HG03064 (cell line): ENCODE measurements at regions not wholly inside any gene's neighbourhood (a gene's known extent, or its start where the extent isn't known, plus 50 kb on each side); places are given as distances from the start of the nearest gene placed in this dataset.
"Not testable (repeated sequence)": the region's sequence is repeated elsewhere in the genome, so short reads cannot be mapped to it uniquely, and the experiment has no call there.

ENCODE experiments used
- ATAC-seq: cut with Tn5 transposase; IDR thresholded peaks from one replicate; pipeline ENCODE4 v1.9.1; 2021; ENCODE audit warnings: low read depth; ENCODE audit not compliant: unreplicated experiment

DNA sequence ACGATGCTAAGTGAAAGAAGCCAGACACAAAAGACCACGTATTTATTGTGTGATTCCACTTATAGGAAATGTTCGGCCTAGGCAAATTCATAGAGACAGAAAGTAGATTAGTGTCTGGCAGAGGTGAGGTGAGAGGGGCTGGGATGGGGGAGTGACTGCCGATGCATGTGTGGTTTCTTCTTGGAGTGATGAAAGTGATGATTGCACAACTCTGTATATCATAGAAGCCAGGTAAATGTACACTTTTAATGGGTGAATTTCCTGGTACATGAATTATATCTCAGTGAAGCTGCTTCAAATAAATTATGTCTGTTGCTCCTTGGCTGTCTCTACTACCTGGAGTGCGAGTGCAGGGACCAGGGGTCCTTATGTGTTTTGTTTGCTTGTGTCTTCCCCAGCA is 76.2 kb upstream of the PTCH1 start:
- no peak for ATAC-seq

DNA sequence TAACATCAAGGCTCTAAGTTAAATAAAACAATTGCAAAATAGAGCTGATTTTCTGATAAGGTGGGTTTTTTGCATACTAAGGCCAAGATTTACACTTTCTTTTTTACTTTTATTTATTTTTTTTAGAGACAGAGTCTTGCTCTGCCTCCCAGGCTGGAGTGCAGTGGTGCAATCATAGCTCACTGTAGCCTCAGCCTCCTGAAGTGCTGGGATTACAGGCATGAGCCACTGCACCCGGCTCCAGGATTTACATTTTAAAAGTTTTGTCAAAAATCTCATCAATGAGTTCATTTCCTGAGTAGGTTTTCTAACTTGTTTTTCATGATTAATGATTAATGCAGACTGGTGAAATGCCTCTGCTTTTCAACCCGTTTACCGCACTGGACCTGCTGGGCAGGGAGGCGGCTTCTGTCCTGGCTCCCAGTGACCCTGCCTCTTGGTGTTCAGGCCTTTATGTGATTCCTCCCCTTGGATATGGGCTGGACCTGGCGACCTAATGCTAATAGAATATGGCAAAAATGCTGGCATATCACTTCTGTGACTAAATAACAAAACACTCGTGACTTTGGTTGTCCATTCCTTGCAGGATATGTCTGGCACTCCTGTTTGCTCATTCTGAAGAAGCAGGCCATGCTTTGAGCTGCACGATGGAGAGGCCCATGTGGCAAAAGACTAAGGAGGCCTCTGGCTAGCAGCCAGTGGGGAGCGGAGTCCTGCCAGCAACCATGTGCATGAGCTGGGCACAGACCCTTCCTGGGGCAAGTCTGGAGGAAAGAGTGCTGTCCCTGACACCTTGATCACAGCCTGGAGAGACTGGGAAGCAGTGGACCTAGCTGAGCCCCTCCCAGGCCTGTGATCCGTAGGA is 72.2 kb upstream of the PTCH1 start:
- no peak for ATAC-seq

DNA sequence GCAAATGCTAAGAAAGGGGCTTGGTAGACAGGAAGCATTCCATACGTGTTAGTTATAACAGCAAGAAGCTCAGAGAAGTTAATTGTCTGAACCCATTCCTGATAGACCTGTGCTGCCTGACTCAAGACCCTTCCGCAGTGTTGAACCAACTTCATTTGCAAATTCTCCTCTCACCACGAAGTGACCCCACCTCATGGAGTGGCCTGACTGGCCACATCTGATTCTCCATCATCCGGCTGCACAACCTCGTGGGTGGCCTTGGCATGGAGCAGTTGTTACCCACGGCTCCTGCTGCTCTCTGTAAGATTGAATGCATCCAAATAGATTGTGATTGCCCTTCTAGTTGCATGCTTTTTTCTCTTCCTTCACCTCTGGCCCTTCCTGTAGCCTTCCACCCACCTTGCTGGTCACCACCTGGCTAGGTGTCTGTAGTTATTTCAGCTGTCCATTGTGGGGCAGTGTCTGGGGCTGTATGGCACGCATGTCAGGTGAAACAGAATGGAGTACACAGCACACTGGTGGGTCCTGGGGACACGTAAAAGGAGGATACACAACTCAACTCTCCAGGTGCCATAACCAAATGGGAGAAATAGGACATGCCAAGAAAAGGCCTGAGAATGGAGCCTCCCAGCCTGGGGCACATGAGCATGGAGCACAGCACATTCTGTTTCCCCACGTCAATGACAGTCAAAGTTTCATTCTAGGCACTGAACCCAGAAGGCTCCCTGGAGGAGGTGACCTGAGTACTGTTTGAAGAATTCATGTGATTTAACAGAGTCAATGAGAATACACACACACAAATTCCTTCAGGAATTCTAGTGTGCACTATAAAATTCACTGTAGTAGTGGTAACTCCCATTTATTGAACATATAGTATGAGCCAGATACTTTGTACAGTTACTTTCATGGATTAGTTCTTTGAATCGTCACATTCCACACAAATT is 70.5 kb upstream of the PTCH1 start:
- ATAC-seq = no peak

DNA sequence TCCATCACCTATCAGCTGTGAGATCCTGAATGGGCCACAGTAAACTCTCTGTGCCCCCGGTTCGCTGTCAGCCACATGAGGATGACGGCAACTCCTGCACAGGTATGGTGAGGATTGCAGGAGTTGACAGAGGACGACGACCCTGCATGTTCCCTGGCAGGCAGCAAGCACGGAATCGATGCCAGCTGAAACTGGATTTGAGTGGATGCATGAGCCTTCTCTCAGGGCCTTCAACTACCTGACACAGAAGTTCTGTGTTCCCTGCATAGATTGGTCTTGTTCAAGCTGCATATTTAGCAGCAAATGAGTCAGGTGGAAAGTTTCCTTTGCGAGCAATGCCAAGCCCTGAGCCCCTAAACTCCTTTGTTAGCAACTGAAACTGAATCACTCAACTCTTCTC is 69.6 kb upstream of the PTCH1 start:
- no peak for ATAC-seq

DNA sequence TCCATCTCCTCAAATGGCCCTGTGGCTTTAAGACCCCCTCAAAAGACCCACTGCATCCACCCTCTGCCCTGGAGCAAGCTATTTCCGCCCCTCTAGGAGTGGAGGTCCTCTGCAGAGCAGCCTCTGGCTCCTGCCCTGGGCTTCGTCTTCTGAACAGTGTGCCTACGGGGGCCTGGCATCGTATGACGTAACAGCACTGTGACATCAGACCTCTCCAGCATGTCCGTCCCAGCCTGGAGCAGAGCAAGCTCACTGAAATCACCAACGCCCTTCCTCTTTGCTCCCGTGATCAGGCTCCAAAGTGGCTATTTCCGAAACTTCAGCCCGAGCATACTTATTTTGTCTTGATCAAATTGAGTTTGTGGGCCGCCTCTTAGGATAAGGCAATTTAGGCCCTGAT is 69.1 kb upstream of the PTCH1 start:
- ATAC-seq = no peak

DNA sequence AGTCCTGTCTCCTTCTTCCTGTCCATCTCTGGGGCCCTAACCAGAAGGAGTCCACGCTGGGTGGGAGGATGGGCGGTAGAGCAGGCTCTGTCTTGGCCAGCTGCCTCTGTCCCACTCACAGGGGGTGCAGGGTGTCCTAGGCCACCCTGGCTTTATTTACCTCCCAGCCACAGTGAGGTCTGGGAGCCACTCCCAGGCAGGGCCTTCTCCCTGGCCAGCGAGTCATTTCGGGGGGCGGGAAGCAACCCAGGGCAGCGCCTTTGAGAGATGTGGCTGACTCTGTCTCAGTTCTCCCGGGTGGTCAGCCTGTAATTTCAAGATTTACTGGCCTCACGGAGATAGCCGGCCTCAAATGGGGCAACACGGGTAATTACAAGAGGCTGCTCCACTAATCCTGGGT is 67.4 kb upstream of the PTCH1 start:
- ATAC-seq = no peak

DNA sequence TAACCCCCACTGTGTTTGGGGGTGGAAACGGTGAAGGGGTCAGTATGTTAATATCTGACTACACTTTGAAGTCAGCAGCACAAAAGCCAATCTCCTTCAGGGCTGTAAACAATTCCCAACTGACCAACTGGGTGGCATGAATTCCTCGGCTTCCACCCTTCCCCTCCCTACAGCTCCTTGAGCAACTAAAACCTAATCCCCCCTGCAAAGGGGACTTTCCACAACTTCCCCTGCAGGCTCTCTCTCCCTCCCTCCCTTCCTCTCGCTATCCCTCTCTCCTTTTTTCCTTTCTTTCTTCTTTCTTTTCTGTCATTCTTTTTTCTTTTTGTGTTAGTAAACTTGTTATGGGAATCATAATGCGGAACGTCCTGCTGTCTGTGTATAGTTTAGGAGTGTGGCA is 65.1 kb upstream of the PTCH1 start:
- no peak for ATAC-seq

DNA sequence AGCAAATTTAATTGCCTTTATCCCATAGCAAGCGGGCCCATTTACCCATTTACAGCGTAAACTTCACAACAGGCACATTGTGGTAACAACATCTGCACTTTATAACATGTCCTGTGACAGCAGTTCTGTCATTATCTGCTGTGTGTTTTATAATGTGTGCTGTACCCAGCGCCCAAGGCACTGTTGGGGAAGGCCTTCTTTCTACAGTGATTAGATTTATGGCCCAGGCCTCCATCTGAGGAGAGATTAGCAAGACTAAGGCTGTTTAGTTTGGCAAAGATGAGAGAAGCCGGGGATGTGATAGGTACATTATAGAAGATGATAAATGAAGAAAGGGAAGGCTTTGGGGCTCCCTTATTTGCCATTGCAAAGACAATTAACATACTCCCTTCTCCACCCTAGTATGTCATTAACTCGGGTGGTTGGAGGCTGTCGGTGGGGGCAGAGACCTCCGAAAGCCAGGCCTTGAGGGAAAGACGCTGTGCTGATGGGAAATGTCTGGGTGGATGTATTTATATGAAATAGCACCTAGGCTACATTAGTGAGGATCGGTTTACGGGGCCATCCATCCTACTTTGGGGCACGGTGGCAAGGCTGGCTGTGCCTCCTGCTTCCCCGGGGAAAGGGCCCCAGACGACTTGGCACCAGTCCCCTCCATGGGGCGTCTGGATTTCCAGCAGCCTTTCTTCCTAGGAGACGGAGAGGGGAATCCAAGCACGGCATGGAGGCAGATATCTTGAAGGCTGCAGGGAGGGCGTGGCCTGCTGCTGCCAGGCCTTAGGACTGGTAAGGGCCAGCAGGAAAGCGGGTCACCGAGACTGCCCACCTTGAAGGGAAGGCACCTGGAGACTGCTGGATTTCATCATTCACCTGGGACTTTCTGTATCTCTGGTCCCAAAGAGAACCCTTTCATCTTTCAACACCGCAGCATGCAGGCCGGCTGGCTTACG is 64.3 kb upstream of the PTCH1 start:
- ATAC-seq = no peak

DNA sequence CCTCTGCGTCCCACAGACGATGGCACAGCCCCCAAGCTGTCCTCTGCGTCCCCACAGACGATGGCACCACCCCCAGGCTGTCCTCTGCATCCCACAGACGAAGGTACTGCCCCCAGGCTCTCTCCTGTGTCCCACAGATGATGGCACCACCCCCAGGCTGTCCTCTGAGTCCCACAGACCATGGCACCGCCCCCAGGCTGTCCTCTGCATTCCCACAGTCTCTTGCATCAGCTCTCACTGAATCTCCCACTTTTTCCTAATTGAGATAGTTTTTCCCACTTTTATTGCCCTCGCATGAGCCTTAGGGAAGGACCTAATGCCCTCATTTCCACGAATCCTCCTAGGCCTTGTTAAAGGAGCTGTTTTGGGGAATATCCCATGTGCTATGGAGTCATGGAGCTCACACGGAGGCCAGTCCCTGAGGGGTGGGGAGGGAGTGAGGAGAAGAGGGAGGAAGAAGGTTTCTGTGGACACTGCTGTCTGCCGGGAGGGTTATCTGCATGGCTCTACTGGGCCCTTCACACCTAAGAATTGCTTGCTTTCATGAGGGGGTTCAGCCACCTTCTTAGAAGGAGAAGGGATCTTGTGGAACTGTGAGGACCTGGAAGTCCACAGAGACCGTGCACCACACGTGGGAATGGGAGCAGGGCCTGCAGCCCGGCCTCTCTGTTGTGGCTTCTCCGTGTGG is 58.2 kb upstream of the PTCH1 start:
- ATAC-seq = no peak

DNA sequence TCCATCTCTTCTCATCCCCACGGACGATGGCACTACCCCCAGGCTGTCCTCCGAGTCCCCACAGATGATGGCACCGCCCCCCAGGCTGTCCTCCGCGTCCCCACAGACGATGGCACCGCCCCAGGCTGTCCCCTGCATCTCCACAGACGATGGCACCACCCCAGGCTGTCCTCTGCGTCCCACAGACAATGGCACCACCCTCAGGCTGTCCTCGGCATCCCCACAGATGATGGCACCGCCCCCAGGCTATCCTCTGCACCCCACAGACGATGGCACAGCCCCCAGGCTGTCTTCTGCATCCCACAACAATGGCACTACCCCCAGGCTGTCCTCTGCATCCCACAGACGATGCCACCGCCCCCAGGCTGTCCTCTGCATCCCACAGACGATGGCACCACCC is 57.4 kb upstream of the PTCH1 start:
- no peak for ATAC-seq

DNA sequence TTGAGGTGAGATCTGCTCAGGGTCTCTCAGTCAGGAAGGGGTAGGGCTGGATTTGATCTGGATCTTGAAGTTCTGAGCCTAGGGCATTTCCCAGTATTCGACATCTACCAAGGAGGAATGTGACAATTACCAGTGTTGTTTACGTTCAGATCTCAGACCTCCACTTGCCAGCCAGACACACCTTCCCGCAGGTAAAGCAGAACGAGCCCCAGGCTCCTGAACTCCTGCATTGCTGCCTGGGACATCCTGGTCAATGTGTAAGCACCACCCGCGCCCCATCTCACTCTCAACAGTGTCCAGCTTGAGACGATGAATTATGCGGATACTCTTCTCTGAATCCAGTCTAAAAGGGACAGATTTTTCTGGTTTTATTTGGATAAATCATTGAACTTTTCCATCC is 56.7 kb upstream of the PTCH1 start:
- ATAC-seq = no peak

DNA sequence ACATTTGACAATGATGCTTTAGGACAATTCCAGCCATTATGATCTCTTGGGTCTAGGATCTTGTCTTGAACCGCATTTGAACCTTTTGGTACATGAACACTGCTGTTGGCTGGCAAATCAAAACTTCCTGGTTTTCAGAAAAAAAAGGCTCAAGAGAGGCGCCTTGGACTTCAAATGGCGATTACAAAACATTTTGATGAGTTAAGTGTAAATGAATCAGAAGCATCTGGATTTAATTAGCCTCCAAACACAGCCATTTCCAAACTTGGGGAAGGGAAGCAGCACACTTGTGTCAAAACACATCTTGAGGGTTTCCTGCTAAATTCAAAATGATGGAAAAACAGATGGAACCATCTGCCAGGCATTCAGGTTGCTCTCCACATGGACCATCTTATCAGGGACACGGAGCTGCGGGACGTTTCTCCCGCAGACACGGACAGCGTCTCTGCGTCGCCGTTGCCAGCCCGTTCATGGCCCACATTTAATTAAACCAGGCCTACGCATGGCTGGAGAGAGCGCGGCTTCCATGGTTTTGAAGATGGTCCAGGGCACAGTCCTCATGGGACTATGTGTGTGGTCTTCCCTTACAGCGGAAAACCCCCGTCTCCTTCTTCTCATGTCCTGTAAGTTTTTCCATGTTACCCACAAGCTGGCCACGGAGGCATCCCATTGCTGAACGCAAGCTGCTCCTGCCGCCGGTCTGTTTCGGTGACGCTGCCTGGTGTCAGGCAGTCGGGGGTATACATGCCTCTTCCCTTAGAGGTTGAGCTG is 55.8 kb upstream of the PTCH1 start:
- no peak for ATAC-seq

DNA sequence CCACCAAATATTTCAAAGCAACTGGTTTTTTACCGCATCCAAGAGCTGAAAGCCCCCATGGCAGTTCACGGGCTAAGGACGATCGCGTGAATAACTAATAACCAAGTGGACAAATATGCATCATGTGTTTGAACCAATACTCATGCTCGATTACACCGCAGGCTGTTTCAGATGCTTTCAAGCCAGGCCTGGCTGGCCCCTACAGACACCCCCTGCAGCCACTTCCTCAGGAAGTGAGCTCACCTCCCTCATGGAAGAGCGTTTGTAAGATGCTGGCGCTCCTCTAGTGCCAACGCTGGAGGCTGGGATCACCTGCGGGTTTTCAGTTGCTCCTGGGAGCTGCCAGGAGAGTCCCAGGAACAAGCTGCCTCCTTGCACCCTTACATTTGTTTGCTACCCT is 53.9 kb upstream of the PTCH1 start:
- ATAC-seq = no peak

DNA sequence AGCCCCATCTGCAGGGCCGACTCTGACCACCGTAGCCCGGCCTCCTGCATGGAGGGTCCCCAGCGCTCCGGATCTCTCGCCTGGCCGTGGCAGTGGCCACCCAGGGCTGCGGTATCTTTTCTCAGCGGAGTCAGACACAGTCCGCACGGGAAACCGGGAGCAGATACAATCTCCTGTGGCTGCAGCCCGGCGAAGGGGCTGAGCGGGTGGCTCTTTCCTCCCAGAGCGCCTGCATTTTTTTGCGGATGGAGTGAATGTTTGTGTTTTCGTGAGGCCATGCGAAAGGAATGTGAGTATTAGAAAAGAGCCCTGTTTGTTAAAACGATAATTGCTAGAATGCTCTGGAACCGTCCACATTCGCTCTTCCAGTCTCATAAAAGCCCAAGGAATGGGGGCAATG is 53.4 kb upstream of the PTCH1 start:
- ATAC-seq = no peak

DNA sequence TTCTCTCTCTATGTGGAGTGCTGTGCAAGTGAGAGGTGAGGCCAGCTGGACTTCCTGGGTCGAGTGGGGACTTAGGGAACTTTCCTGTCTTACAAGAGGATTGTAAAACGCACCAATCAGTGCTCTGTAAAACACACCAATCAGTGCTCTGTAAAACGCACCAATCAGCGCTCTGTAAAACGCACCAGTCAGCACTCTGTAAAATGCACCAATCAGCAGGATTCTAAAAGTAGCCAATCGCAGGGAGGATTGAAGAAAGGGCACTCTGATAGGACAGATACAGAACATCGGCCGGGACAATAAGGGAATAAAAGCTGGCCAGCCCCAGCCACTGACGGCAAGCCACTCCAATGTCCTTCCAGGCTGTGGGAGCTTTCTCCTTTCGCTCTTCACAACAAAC is 52.0 kb upstream of the PTCH1 start:
- ATAC-seq = not testable (repeated sequence)
